ENCODE measurements at regions not wholly inside any gene's neighbourhood (a gene's known extent, or its start where the extent isn't known, plus 50 kb on each side); places are given as distances from the start of the nearest gene placed in this dataset.
"Not testable (repeated sequence)": the region's sequence is repeated elsewhere in the genome, so short reads cannot be mapped to it uniquely, and the experiment has no call there.

DNA sequence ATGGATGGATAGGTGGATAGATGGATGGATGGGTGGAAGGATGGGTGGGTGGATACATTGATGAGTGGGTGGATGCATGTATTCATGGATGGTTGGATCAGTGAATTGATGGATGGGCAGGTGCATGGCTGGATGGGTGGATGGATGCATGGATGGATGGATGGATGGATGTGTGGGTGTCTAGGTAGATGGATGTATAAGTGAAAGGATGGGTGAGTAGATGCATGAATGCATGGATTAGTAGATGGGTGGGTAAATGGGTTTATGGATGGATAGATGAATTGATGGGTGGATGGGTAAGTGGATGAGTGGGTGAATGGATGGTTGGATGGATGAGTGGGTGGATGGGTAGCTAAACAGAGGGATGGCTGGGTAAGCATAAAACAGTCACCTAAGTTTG lies 135.6 kb downstream of the NPIPB11 start:
- TF ChIP-seq, protein P1, sequence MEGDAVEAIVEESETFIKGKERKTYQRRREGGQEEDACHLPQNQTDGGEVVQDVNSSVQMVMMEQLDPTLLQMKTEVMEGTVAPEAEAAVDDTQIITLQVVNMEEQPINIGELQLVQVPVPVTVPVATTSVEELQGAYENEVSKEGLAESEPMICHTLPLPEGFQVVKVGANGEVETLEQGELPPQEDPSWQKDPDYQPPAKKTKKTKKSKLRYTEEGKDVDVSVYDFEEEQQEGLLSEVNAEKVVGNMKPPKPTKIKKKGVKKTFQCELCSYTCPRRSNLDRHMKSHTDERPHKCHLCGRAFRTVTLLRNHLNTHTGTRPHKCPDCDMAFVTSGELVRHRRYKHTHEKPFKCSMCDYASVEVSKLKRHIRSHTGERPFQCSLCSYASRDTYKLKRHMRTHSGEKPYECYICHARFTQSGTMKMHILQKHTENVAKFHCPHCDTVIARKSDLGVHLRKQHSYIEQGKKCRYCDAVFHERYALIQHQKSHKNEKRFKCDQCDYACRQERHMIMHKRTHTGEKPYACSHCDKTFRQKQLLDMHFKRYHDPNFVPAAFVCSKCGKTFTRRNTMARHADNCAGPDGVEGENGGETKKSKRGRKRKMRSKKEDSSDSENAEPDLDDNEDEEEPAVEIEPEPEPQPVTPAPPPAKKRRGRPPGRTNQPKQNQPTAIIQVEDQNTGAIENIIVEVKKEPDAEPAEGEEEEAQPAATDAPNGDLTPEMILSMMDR (IDR thresholded peaks at IDR 0.05) = not testable (repeated sequence)
- not testable (repeated sequence) for TF ChIP-seq POLR2A (IDR thresholded peaks at IDR 0.05)
